ENCODE measurements at regions not wholly inside any gene's neighbourhood (a gene's known extent, or its start where the extent isn't known, plus 50 kb on each side); places are given as distances from the start of the nearest gene placed in this dataset.

GRCh38 chr4:184890499-184890898 is 64.7 kb upstream of the ACSL1 start:
- TF ChIP-seq CTCF (IDR thresholded peaks at IDR 0.05; ENCODE audit: borderline replicate concordance, extremely low read depth, low read length, poor library complexity, severe bottlenecking) (no peak), EZH2 (IDR thresholded peaks at IDR 0.05; ENCODE audit: borderline replicate concordance, low read depth, low read length, severe bottlenecking) (no peak)

All from DND-41 (cell line).